Trophoblast cell (in vitro differentiated cells and primary cell): ENCODE measurements at regions not wholly inside any gene's neighbourhood (a gene's known extent, or its start where the extent isn't known, plus 50 kb on each side); places are given as distances from the start of the nearest gene placed in this dataset.

ENCODE experiments used
- DNase-seq, 2 donors: peaks; one replicate each; pipeline ENCODE4 v3.0.0-alpha.2; 2016
- H2AFZ ChIP-seq: 2 replicates; pipeline ENCODE4 v1.6.1; 2013; ENCODE audit warnings: low read length, moderate library complexity, mild to moderate bottlenecking; ENCODE audit not compliant: insufficient read depth, poor library complexity
- H2AK5ac ChIP-seq: 2 replicates; pipeline ENCODE4 v1.6.1; 2013; ENCODE audit warnings: mild to moderate bottlenecking, low read length
- H2BK120ac ChIP-seq: 2 replicates; pipeline ENCODE4 v1.6.1; 2013; ENCODE audit warnings: low read length, mild to moderate bottlenecking, moderate library complexity; ENCODE audit not compliant: insufficient read depth, poor library complexity
- H2BK12ac ChIP-seq: 2 replicates; pipeline ENCODE4 v1.6.1; 2013; ENCODE audit warnings: mild to moderate bottlenecking, low read length, moderate library complexity
- H2BK5ac ChIP-seq: 2 replicates; pipeline ENCODE4 v1.6.1; 2013; ENCODE audit warnings: low read length, low read depth, moderate library complexity, mild to moderate bottlenecking; ENCODE audit not compliant: poor library complexity
- H3K14ac ChIP-seq: 2 replicates; pipeline ENCODE4 v1.6.1; 2013; ENCODE audit warnings: mild to moderate bottlenecking, low read length
- H3K18ac ChIP-seq: 2 replicates; pipeline ENCODE4 v1.6.1; 2013; ENCODE audit warnings: mild to moderate bottlenecking, low read length
- H3K23ac ChIP-seq: 2 replicates; pipeline ENCODE4 v1.6.1; 2013; ENCODE audit warnings: low read length
- H3K27ac ChIP-seq: 2 replicates; pipeline ENCODE4 v1.5.1; 2013; ENCODE audit warnings: low read depth, mild to moderate bottlenecking, inconsistent platforms, low read length, moderate library complexity
- H3K27me3 ChIP-seq: 2 replicates; pipeline ENCODE4 v1.6.1; 2013; ENCODE audit warnings: inconsistent platforms, mild to moderate bottlenecking, low read length, moderate library complexity; ENCODE audit not compliant: insufficient read depth
- H3K36me3 ChIP-seq, 2 experiments: 1 replicate in 1 of 2; 2 replicates in 1 of 2; pipeline ENCODE4 v1.6.1; 2013; ENCODE audit warnings: low read length in 2 of 2, mild to moderate bottlenecking in 2 of 2, moderate library complexity in 1 of 2; ENCODE audit not compliant: insufficient read depth in 2 of 2, control insufficient read depth in 1 of 2
- H3K4ac ChIP-seq: 2 replicates; pipeline ENCODE4 v1.6.1; 2013; ENCODE audit warnings: low read depth, mild to moderate bottlenecking, low read length, moderate library complexity
- H3K4me1 ChIP-seq, 2 experiments: 1 replicate in 1 of 2; 2 replicates in 1 of 2; pipeline ENCODE4 v1.6.1; 2013; ENCODE audit warnings: low read length in 2 of 2, mild to moderate bottlenecking in 2 of 2, moderate library complexity in 1 of 2; ENCODE audit not compliant: insufficient read depth in 2 of 2, control insufficient read depth in 1 of 2
- H3K4me2 ChIP-seq: 2 replicates; pipeline ENCODE4 v1.6.1; 2013; ENCODE audit warnings: inconsistent platforms, mild to moderate bottlenecking, low read length, moderate library complexity
- H3K4me3 ChIP-seq: 2 replicates; pipeline ENCODE4 v1.5.1; 2013; ENCODE audit warnings: mild to moderate bottlenecking, low read depth, low read length, inconsistent platforms
- H3K79me1 ChIP-seq: one replicate; pipeline ENCODE4 v1.6.1; 2013; ENCODE audit warnings: low read length
- H3K79me2 ChIP-seq: 2 replicates; pipeline ENCODE4 v1.6.1; 2013; ENCODE audit warnings: low read length, mild to moderate bottlenecking; ENCODE audit not compliant: control insufficient read depth, insufficient read depth, poor library complexity
- H3K9ac ChIP-seq: 2 replicates; pipeline ENCODE4 v1.6.1; 2013; ENCODE audit warnings: mild to moderate bottlenecking, low read length
- H3K9me3 ChIP-seq: 2 replicates; pipeline ENCODE4 v1.6.1; 2013; ENCODE audit warnings: low read depth, mild to moderate bottlenecking, control low read depth, inconsistent platforms, low read length; ENCODE audit not compliant: insufficient read depth
- H4K12ac ChIP-seq: 2 replicates; pipeline ENCODE4 v1.6.1; 2013; ENCODE audit warnings: low read depth, mild to moderate bottlenecking, low read length, moderate library complexity
- H4K8ac ChIP-seq: 2 replicates; pipeline ENCODE4 v1.6.1; 2013; ENCODE audit warnings: low read depth, mild to moderate bottlenecking, low read length, moderate library complexity
- H4K91ac ChIP-seq: one replicate; pipeline ENCODE4 v1.6.1; 2013; ENCODE audit warnings: low read depth, mild to moderate bottlenecking, low read length, moderate library complexity
- WGBS: extraction: QIAGEN DNeasy Blood & Tissue Kit; methylation state at CpG from one replicate; pipeline ENCODE4 v1.1.7; 2013; ENCODE audit warnings: missing lambda C conversion rate; ENCODE audit not compliant: insufficient read length, insufficient coverage; ENCODE audit errors: extremely low coverage; 5-methylcytosine and 5-hydroxymethylcytosine counted together

- Histone ChIP-seq H3K4me2 (no peak overlapping the region), H4K8ac (no peak overlapping the region), H3K23ac (no peak overlapping the region), H4K91ac (no peak overlapping the region), H3K18ac (no peak overlapping the region), H3K4me1 (no peaks in the 10 kb centered on the region), H3K79me1 (no peaks in the 10 kb centered on the region), H2BK120ac (no peak overlapping the region), H2BK5ac (no peak overlapping the region), H3K27me3 (no peaks in the 10 kb centered on the region), H3K9ac (no peak overlapping the region), H3K27ac (no peak overlapping the region), H3K79me2 (no peaks in the 10 kb centered on the region), H3K4me3 (no peak overlapping the region), H3K4ac (no peak overlapping the region), H3K14ac (no peak overlapping the region), H2AFZ (no peak overlapping the region), H3K9me3 (no peaks in the 10 kb centered on the region), H2AK5ac (no peak overlapping the region), H4K12ac (no peak overlapping the region), H3K36me3 (no peaks in the 10 kb centered on the region), H2BK12ac (no peak overlapping the region)
- no CpG with 5 or more reads among the region's 2 CpGs for WGBS
- no peak for DNase-seq
These were observed 268.5 kb downstream of the ALG10B start for GRCh38 chr12:38585086-38585485.

GRCh38 chr12:38586789-38587188, 270.2 kb downstream of the ALG10B start:
- Histone ChIP-seq H2BK120ac (no peak overlapping the region), H3K9me3 (no peaks in the 10 kb centered on the region), H3K18ac (no peak overlapping the region), H2BK5ac (no peak overlapping the region), H3K4me1 (no peaks in the 10 kb centered on the region), H4K12ac (no peak overlapping the region), H3K4ac (no peak overlapping the region), H2BK12ac (no peak overlapping the region), H3K4me3 (no peak overlapping the region), H3K14ac (no peak overlapping the region), H2AFZ (no peak overlapping the region), H2AK5ac (no peak overlapping the region), H3K27me3 (no peaks in the 10 kb centered on the region), H3K23ac (no peak overlapping the region), H3K36me3 (no peaks in the 10 kb centered on the region), H3K79me1 (no peaks in the 10 kb centered on the region), H3K79me2 (no peaks in the 10 kb centered on the region), H4K91ac (no peak overlapping the region), H3K4me2 (no peak overlapping the region), H3K27ac (no peak overlapping the region), H4K8ac (no peak overlapping the region), H3K9ac (no peak overlapping the region)
- DNase-seq: no peak

- no peaks in the 10 kb centered on the region for H3K79me1 ChIP-seq
- peak in 1 of 2 donors; percentile 43 for DNase-seq
- H3K4me2 ChIP-seq: no peak overlapping the region
- H3K9ac ChIP-seq: no peak overlapping the region
- H4K8ac ChIP-seq: no peak overlapping the region
- H3K4me1 ChIP-seq: no peaks in the 10 kb centered on the region
- no peaks in the 10 kb centered on the region for H3K36me3 ChIP-seq
- no peaks in the 10 kb centered on the region for H3K79me2 ChIP-seq
- H4K91ac ChIP-seq: no peak overlapping the region
- H2BK120ac ChIP-seq: no peak overlapping the region
- no peak overlapping the region for H3K14ac ChIP-seq
- no peak overlapping the region for H3K18ac ChIP-seq
- H2BK5ac ChIP-seq: no peak overlapping the region
- H2AFZ ChIP-seq: no peak overlapping the region
- H3K4ac ChIP-seq: no peak overlapping the region
- H4K12ac ChIP-seq: no peak overlapping the region
- no peak overlapping the region for H2AK5ac ChIP-seq
- no peak overlapping the region for H2BK12ac ChIP-seq
- H3K23ac ChIP-seq: no peak overlapping the region
- H3K27me3 ChIP-seq: no peaks in the 10 kb centered on the region
- H3K9me3 ChIP-seq: no peaks in the 10 kb centered on the region
- WGBS: no CpG with 5 or more reads among the region's 1 CpG
- H3K4me3 ChIP-seq: no peak overlapping the region
- no peak overlapping the region for H3K27ac ChIP-seq
These were observed 271.0 kb downstream of the ALG10B start for GRCh38 chr12:38587594-38587993.

- no peak overlapping the region for H3K18ac ChIP-seq
- no peak overlapping the region for H3K9ac ChIP-seq
- H3K27me3 ChIP-seq: no peaks in the 10 kb centered on the region
- no peak overlapping the region for H3K27ac ChIP-seq
- no peak overlapping the region for H4K91ac ChIP-seq
- H2AK5ac ChIP-seq: no peak overlapping the region
- H3K4me1 ChIP-seq: no peaks in the 10 kb centered on the region
- no peaks in the 10 kb centered on the region for H3K9me3 ChIP-seq
- H3K36me3 ChIP-seq: no peaks in the 10 kb centered on the region
- no peak overlapping the region for H2BK12ac ChIP-seq
- H3K79me2 ChIP-seq: no peaks in the 10 kb centered on the region
- H3K79me1 ChIP-seq: no peaks in the 10 kb centered on the region
- H2AFZ ChIP-seq: no peak overlapping the region
- no peak overlapping the region for H4K8ac ChIP-seq
- H3K23ac ChIP-seq: no peak overlapping the region
- no peak overlapping the region for H3K4ac ChIP-seq
- no peak overlapping the region for H2BK120ac ChIP-seq
- no peak overlapping the region for H4K12ac ChIP-seq
- no peak overlapping the region for H3K4me3 ChIP-seq
- no peak for DNase-seq
- no peak overlapping the region for H3K4me2 ChIP-seq
- H3K14ac ChIP-seq: no peak overlapping the region
- no CpG with 5 or more reads among the region's 4 CpGs for WGBS
- no peak overlapping the region for H2BK5ac ChIP-seq
These were observed 272.2 kb downstream of the ALG10B start for GRCh38 chr12:38588624-38589305.
